ENCODE measurements at regions not wholly inside any gene's neighbourhood (a gene's known extent, or its start where the extent isn't known, plus 50 kb on each side); places are given as distances from the start of the nearest gene placed in this dataset.

DNA sequence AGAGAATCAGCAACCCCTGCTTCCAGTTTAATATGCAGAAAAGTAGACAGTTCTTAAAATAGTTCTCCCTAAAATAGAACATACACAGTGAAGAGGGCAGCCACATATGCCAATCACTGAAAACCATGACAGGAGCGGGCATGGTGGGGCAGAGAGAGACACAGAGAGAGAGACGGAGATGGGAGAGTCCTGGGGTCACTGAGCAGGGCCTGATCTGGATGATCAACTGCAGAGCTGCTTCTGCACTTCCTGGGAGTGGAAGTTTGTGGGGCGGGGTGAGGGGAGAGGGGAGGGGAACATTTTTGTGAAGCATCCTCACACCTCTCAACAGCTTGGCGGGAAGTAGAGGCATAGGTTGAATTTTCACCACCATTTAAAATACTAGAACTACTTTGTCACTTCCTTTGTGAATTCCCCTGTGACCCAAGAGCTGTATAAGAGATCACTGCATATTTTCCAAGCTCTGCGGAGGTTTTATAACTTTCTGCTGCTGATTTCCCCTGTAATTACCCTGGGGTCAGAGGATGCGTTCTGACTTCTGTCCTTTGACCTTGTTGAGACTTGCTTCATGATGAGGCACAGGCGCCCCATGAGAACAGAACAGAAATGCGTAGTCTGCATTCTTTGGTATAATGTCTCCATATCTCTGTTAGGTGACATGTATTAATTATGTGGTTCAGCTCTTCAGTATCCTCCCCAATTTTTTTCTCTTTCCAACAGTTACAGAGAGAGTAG, 419.4 kb downstream of the BRD1 start:
- TF ChIP-seq EP300 (IDR thresholded peaks at IDR 0.05) (no peak), POLR2A (IDR thresholded peaks at IDR 0.05) (no peak)
- TF ChIP-seq, protein P1, sequence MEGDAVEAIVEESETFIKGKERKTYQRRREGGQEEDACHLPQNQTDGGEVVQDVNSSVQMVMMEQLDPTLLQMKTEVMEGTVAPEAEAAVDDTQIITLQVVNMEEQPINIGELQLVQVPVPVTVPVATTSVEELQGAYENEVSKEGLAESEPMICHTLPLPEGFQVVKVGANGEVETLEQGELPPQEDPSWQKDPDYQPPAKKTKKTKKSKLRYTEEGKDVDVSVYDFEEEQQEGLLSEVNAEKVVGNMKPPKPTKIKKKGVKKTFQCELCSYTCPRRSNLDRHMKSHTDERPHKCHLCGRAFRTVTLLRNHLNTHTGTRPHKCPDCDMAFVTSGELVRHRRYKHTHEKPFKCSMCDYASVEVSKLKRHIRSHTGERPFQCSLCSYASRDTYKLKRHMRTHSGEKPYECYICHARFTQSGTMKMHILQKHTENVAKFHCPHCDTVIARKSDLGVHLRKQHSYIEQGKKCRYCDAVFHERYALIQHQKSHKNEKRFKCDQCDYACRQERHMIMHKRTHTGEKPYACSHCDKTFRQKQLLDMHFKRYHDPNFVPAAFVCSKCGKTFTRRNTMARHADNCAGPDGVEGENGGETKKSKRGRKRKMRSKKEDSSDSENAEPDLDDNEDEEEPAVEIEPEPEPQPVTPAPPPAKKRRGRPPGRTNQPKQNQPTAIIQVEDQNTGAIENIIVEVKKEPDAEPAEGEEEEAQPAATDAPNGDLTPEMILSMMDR (IDR thresholded peaks at IDR 0.05) = no peak

All from tibial nerve (tissue), 4 donors.